ENCODE measurements at regions not wholly inside any gene's neighbourhood (a gene's known extent, or its start where the extent isn't known, plus 50 kb on each side); places are given as distances from the start of the nearest gene placed in this dataset.
"Not testable (repeated sequence)": the region's sequence is repeated elsewhere in the genome, so short reads cannot be mapped to it uniquely, and the experiment has no call there.

DNA sequence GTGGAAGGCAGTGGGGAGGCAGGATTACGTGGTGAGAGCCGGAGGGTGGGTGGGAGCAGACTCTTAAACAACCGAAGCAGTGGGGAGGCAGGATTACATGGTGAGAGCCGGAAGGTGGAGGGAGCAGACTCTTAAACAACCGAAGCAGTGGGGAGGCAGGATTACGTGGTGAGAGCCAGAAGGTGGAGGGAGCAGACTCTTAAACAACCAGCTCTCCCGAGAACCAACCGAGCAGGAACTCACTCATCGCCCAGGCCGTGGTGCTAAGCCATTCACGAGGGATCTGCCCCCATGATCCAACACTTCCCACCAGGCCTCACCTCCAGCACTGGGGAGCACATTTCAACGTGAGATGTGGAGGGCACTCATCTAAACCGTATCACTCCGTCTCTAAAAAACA, 87.7 kb downstream of the RTP5 start:
- DNase-seq (ENCODE audit: low read depth in 2 of 2), result no peak

DNA sequence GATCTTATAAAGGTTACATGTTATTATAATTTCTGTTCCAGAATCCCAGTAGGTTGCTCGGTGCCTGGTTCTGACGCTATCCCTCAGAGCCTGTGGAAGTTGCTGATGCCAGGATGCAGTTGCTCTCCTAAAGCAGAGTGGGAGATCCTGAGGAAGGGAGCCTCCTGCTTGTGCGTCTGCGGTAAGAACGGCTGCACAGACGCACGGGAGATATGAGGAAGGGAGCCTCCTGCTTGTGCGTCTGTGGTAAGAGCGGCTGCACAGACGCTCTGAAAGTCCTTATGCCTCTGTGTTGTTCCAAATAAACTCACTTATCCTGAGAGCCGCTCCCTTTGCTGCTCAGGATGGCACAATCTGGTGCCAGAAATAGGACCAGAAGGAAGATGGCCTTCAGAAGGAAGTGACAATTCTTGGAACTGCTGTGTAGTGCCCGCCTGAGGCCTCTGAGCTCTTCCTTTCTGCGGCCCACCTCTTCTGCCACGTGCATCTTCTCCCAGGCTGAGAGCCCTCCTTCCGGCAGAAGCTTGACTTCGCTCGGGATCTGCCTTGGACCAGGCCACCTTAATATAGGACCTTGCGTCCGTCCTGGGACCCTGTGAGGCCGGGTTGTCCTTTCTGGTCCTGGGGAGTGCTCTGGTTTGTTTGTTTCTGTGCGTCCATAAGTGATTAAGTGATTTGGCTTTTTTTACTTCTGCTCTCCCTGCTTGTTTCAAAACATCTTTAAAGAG, 89.5 kb downstream of the RTP5 start:
- DNase-seq (ENCODE audit: low read depth in 2 of 2), result no peak

DNA sequence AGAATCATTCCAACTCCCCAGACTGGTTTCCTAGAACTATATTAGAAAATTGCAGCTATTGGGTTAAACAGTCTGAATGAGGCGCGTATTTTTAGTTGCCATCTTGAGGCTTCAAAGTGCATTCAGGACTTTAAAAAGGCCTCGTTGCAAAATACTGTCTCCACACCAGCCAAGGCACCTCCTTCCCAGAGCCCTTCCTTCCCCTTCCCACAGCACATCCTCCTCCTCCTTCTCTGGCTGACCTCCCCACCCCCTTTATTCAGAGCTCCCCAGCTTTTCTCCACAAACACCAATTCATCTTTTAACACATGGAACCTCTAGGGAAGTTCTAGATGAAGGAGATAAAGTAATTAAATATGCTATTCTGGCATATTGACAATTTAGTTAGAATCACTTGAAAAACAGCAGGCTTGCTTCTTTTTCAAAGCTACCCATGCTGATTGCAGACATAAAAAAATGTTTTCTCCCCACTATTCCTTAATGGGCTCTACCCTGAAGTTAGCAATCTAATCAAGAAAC, 90.3 kb downstream of the RTP5 start:
- DNase-seq (ENCODE audit: low read depth in 2 of 2), result no peak

DNA sequence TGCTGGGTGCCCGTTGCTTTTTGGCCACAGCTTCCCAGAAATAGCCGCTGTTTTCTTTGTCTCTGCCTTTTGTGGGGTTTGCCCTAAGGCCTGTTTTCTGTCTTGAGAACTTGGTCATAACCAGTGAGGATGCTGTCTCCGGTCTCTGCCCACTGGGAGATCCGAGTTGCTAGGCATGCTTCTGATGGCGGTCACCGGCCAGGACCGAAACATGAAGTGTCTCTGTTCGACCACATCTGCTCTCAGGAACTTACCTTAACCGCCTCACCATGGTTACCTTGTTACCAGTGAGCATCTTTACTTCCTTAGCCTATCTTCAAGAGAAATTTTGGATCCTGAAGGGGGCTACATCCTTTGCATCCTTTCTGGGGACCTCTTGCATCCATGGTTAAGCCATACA, 91.9 kb downstream of the RTP5 start:
- no peak for DNase-seq (ENCODE audit: low read depth in 2 of 2)

DNA sequence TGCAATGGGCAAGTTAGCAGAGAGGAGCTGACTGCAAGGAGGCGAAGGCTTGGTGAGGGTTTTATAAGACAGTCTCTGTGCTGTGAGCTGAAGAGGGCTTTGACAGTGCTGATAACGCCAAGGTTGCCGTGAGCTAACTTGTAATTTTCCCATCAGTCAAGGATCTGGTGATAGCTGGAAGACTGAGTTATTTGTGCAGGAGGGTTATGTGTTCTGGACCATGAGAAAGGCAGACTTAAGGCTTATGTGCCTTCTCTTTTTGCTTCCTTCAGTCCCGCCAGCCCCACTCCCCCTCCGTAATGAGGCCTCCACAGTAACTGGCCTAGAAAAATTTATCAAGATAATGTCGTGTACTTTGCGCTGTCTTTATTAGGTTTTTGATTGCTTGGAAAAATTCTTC, 94.6 kb downstream of the RTP5 start:
- DNase-seq (ENCODE audit: low read depth in 2 of 2), result no peak

DNA sequence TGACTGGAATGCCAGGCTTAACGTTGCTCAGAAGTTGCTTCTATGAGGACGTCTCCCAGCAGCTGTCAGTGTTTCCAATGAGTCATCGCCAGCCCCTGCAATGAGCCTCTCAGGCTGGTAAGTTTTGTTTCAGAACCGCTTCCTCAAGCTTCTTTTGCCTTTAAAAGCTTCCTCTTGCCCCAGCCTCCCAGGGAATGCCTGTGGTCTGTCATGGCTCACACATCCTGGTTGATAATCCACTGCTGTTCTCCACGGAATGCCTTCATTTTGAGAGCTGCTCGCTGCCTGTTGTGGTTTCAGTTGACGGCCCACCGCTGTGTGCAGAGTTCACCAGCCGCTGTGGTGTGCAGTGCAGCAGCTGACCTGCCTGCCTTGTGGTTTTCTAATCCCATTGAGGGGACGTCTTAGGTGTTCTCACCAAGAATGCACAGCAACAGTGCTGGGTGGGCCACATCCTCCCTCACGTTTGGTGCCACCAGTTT, 96.4 kb downstream of the RTP5 start:
- peak; percentile 95 for DNase-seq (ENCODE audit: low read depth in 2 of 2)

DNA sequence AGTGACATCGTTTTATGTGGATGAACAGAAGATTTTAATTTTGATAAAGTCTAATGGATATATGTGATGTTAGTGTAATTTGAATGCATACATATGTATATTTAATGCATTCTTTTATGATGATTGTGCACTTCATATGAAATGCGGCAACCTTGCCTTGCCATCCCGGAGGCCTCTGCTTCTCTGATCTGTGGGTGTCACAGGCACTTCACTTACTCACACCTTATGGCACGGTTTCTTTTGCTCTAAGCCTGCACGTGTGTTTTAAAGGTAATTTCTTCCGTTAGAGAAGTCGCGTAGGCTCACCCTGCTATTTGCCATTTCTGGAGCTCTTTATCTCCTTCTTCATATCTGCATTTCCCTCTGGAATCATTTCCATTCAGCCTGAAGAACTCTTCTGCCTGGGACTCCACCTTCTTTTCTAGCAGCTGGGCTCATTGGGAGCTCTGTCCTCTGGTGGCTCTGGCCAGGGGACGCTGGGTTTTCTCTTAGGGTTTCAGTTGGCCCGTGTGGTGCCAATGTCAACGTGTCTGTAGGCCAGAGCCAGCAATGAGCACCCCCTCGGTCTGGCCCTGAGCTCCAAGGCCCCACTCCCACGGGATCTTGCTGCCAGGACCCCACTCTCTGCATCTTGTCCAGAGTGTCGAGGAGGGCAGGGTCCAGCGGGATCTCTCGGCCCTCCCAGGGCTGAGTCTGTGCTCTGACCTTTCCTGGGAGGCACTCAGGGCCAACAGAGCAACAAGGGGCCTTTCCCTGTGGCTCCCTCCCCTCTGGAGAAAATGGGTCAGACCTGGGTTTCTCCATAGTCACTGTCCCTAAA, 97.3 kb downstream of the RTP5 start:
- DNase-seq (ENCODE audit: low read depth in 2 of 2), result no peak

DNA sequence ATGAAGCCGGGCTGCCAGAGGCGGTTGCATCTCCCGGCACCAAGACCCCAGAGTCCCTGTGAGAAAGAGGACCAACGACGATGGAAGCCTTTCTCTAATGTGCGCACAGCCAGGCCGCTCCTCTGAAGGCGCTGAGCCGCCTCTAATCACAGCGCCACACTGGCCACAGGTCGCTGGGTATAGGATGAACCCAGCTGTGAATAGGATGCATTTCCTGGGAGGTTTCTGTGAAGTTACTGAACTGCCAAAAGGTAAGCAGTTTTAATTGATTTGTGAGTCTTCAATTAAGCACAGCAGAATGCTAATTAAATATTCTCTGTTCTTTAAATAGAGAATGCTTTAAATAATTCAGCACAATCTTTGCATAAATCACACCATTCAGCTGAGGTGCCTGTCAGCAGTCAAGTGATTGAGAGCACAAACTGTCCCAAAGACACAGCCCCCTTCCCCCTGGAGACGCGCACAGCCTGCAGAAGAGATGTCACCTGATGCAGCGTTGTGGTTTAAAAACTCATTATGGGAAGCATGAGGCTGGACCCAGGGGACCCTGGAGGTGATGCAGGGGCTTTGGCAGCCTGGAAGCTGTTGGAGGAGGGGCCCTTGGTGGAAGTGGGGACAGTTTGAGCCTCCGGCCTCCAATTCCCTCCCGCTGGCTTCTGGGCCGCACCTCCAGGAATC, 98.1 kb downstream of the RTP5 start:
- DNase-seq (ENCODE audit: low read depth in 2 of 2), result no peak

DNA sequence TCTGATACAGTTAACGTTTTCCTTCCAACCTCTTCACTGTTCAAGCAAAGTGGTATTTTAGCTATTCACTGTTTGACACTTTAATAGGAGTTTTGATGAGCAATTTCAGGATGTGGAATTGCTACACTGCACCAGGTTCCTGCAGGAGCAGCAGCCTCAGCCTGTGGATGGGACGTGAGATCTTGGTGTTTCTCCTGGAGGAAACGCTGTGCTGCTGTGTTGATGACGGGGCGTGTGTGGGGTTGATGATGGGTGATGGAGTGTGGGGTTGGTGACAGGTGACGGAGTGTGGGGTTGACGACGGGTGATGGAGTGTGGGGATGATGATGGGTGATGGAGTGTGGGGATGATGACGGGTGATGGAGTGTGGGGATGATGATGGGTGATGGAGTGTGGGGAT, 98.9 kb downstream of the RTP5 start:
- DNase-seq (ENCODE audit: low read depth in 2 of 2), result no peak

DNA sequence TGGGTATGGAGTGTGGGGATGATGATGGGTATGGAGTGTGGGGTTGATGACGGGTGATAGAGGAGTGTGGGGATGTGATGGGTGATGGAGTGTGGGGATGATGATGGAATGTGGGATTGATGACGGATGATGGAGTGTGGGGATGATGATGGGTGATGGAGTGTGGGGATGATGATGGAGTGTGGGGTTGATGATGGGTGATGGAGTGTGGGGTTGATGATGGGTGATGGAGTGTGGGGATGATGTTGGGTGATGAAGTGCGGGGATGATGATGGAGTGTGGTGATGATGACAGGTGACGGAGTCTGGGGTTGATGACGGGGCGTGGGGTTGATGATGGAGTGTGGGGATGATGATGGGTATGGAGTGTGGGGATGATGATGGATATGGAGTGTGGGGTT, 99.7 kb downstream of the RTP5 start:
- not testable (repeated sequence) for DNase-seq (ENCODE audit: low read depth in 2 of 2)

DNA sequence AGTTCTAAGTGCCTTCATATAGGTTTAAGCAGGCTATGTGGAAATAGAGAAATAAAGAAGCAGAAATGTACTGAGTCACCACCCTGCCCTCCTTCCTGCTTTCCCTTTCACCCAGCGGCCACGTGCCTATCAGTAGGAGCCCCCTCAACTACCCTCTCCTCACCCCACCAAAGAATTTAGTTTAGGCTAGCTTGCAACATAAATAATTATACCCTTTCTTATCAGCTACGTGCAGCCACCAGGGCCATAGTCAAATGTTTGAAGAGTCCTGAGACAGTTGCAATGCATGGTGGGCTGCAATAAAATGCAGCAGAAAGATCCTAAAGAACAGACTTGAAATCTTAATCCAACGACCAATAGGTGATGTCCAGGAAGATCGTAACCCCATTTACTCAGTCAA, 101.2 kb downstream of the RTP5 start:
- no peak for DNase-seq (ENCODE audit: low read depth in 2 of 2)

DNA sequence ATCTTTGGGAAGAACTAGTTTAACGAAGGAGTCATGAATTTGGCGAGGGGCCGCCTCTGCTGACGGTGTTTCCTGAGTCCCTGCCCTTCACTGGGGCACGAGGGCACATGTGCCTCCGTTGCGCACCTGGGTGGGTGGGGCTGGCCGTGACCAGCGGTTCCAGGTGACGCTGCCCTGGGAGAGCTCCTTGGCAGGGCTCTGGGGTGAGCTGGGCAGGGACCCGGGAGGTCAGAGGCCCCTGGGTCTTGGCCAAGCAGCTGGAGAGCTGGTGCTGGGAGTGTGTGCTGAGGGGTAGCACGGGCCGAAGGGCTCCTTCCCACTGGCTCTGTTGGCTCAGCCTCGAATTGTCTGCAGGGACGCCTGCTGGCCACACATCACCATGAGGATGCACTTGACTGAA, 104.6 kb downstream of the RTP5 start:
- DNase-seq (ENCODE audit: low read depth in 2 of 2), result no peak

DNA sequence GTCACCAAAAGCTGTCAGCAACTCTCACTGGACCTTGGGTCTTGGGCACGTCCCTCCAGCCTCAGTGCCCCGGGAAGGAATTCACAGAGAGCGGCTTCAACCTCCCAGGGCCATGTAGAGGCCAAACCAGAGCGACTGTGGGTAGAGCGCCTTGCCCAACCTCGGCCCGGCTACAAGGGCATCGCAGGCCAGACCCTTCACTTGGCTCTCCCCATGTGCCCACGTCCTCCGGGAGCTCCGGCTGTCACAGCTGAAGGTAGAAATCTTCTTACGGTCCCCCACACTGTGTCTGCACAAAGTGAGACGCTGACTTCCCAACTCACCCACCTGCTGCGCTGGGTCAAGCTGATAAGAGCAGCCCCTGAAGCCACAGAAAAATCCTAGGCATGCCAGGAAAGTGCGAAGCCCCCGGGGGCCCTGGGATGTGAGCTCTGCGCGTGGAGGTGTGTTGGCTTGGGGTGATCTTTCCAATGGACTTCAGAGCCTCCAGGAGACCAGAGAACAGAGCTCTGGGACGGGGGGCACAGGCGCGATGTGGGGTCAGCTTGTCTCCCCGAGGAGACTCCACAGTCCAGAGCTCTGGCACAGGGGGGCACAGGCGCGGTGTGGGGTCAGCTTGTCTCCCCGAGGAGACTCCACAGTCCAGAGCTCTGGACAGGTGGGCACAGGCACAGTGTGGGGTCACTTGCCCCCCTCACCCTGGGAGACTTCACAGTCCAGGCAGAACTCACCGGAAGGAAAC, 105.5 kb downstream of the RTP5 start:
- DNase-seq (ENCODE audit: low read depth in 2 of 2), result no peak

DNA sequence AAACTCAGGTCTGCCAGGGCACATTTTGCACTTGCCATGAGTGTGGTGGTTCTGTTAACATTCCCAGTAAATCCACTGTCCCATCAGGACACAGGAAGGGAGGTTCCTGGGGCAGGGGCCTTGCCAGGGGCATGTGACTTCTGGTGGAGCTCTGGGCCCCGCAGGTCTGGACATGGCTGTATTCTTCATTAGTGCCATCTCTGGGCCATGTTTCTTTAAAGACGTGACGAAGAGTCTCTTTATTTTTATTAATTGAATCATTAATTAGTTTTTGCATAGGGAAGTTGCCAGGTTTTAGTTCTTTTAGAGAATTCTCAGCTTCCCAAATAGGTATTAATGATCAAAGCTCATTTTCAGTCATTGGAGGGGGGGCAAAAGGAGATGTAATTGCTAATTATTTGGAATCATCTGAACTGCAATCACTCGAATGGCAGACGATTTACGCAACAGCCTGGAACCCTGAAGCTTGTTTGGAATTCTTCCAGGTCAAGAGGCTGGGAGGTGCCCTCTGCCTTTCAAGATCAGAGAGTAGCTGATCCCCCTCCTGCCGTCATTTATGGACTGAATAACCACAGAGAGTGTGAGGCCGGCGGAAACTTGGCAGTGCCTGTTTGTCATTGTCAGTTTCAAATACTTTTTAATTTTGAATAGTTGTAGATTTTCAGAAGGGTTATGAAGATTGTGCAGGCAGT, 106.2 kb downstream of the RTP5 start:
- no peak for DNase-seq (ENCODE audit: low read depth in 2 of 2)

DNA sequence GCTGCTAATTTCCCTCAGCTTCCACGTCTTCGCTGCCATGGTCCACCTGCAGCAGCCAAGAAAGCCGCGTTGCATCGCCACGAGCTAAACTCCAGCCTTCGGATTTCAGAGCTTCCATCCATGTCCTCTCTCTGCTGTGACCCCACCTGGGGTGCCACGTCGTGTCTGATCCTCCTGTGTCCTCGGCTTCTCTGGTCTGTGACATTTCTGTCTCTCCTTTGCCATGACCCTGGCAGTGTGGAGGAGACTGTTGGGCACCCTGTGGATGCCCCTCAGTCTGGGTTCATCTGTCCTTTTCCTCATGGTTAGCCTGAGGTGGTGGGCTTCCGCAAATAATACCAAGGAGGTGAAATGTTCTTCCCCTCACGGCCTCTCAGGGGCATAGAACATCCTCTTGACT, 106.8 kb downstream of the RTP5 start:
- DNase-seq (ENCODE audit: low read depth in 2 of 2), result no peak

DNA sequence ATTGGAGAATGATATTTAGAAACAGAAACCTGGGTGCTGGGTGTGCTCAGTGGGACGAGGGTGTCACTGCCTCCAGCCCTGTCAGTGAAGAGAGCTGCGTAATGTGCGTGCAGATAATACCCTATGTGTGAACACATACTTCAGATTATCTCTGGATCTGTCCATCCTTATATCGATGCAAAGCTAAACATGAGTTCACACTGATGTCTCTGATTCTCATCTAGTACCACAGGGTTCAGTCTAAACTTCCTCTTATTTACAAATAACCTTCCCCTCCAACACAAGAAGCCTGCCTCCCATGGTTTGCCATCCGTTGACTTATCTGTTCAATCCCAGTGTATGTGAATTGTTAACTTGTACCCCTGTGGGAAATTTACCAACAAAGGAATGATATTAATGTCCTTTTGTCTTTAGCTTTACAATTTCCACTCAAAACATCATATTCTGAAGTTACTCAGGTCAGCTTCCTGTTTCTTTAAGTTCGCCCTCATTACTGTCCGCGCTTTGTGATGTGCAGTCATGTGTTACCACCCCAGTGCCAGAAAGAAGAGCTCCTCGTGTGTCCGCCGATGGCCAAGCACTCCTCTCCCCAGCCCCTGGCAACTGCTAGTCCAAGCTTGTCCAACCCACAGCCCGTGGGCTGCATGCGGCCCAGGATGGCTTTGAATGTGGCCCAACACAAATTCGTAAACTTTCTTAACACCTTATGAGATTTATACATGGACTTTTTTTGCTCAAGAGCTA, 108.2 kb downstream of the RTP5 start:
- DNase-seq (ENCODE audit: low read depth in 2 of 2), result no peak

DNA sequence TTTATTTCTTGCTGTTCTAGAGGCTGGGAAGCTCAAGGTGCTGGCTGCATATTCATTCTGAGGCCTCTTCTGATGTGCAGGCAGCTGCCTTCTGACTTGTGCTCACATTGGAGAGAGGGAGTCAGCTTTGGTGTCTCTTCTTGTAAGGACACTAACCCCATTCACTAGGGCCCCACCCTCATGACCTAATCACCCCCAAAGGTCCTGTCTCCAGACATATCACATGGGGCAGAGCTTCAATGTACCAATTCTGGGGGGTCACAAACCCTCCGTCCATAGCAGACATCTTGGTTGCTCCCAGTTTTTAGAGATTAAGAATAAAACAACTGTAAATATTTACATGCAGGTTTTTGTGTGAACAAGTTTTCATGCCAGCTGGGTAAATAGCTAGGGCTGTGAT, 109.1 kb downstream of the RTP5 start:
- DNase-seq (ENCODE audit: low read depth in 2 of 2), result no peak

DNA sequence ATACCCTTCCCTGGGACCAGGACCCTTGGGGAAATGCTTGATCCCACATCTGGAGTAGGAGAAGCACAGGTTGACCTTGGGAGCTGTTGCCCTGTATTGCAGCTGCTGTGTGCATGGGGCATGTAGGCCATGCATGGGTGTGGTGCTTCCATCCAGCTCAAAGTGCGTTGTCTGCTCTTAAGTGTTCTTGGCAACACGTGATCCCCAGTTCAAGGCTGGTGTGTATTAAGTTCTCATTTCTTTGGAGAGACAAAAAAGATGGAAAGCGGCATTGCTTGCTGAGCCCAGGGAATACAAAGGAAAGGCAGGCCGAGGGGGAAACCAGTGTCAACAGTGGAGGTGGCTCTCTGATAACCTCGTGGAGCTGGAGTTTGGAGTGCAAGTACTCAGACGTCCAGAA, 110.7 kb downstream of the RTP5 start:
- DNase-seq (ENCODE audit: low read depth in 2 of 2), result no peak

DNA sequence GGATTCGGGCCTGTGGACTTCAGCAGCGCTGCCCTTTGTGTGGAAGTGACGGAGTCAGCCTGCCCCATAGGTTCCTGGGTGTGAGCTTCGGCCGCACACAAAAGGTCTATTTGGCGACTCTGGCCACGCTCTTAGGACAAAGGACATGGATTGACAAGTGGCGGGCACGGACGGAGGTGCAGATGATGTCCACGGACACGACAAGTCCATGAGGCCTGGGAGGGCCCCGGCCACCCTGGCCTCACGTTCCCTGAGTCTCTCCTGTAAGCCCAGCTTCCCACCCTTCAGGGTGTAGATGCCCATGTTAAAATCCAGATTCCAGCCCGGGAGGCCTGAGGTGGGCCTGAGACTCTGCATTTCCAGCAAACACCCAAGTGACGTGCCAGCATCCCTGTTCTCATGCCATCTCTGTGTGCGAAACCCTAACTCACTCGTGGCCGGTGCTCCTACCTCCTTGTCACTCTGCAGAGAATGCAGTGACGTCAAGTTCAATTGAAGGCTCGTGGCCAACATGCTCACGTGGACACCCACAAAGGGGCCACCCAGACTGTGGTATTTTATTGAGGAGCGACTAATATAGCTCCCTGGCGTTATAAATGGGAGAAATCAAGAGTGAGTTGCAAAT, 111.7 kb downstream of the RTP5 start:
- DNase-seq (ENCODE audit: low read depth in 2 of 2), result no peak

Data from fibroblast of skin of left quadriceps (primary cell).